A673 (cell line): ENCODE measurements at regions not wholly inside any gene's neighbourhood (a gene's known extent, or its start where the extent isn't known, plus 50 kb on each side); places are given as distances from the start of the nearest gene placed in this dataset.

Experiments used
- BruUV-seq: library from RNA; stranded (reverse); fragments of 400-500 nt; replicated peaks from 2 replicates; lab custom pipeline; 2021; lab: Mats Ljungman, UMichigan
- CTCF ChIA-PET: fragments of 300-600 bp; sonication (Branson Sonifier 250); formaldehyde crosslinking; loops from one replicate; lab custom pipeline; 2022; ENCODE audit warnings: antibody characterized with exemption; lab: Charles Lee
- POLR2A ChIA-PET: fragments of 300-600 bp; sonication (Branson Sonifier 250); formaldehyde crosslinking; loops from one replicate; lab custom pipeline; 2022; ENCODE audit warnings: antibody characterized with exemption; ENCODE audit not compliant: low non-redundant PET; lab: Charles Lee
- DNase-seq: peaks from one replicate; pipeline ENCODE4 v3.0.0-alpha.2; 2015; ENCODE audit warnings: low spot score
- H3K27ac ChIP-seq: fragments of 200-600 bp; sonication (generic); 2 replicates; pipeline ENCODE4 v1.5.1; 2016; ENCODE audit warnings: mixed run types, low read depth, mild to moderate bottlenecking, mixed read lengths, antibody characterized with exemption, low read length; ENCODE audit not compliant: poor library complexity, severe bottlenecking
- H3K27me3 ChIP-seq: fragments of 200-600 bp; sonication (generic); replicated peaks from 2 replicates; pipeline ENCODE4 v1.6.1; 2017; ENCODE audit warnings: mixed run types, low read depth, mild to moderate bottlenecking, mixed read lengths, antibody characterized with exemption, low read length; ENCODE audit not compliant: insufficient read depth, poor library complexity
- H3K36me3 ChIP-seq: fragments of 200-600 bp; sonication (generic); 2 replicates; pipeline ENCODE4 v1.6.1; 2016; ENCODE audit warnings: mixed run types, mild to moderate bottlenecking, mixed read lengths, antibody characterized with exemption, low read length; ENCODE audit not compliant: insufficient read depth, poor library complexity, severe bottlenecking
- H3K4me1 ChIP-seq: fragments of 200-600 bp; sonication (generic); 2 replicates; pipeline ENCODE4 v1.6.1; 2017; ENCODE audit warnings: mixed run types, mild to moderate bottlenecking, mixed read lengths, antibody characterized with exemption, low read length; ENCODE audit not compliant: insufficient read depth, poor library complexity, severe bottlenecking
- H3K4me3 ChIP-seq: fragments of 200-600 bp; sonication (generic); 2 replicates; pipeline ENCODE4 v1.5.1; 2016; ENCODE audit warnings: low read depth, mixed run types, mild to moderate bottlenecking, mixed read lengths, low read length; ENCODE audit not compliant: poor library complexity, severe bottlenecking
- H3K9me3 ChIP-seq: fragments of 200-600 bp; sonication (generic); 2 replicates; pipeline ENCODE4 v1.6.1; 2016; ENCODE audit warnings: mixed run types, low read depth, mild to moderate bottlenecking, mixed read lengths, antibody characterized with exemption, low read length; ENCODE audit not compliant: poor library complexity, severe bottlenecking
- CTCF ChIP-seq: fragments of 300-800, 200-600 bp; sonication (generic); conservative IDR thresholded peaks from 2 replicates; pipeline ENCODE4 v1.5.1; 2017; ENCODE audit warnings: low read depth, mild to moderate bottlenecking, antibody characterized with exemption, low read length, moderate library complexity, mixed read lengths
- EZH2 ChIP-seq: fragments of 200-600 bp; sonication (generic); IDR thresholded peaks from 2 replicates; pipeline ENCODE4 v1.6.1; 2017; ENCODE audit warnings: borderline replicate concordance, low read depth, mild to moderate bottlenecking, mixed read lengths, antibody characterized with exemption, low read length; ENCODE audit not compliant: poor library complexity, severe bottlenecking
- intact Hi-C: fragments of 100-400 bp; cut with micrococcal nuclease; formaldehyde crosslinking; loops from one replicate; pipeline ENCODE4 v1.10.0; 2022; ENCODE audit not compliant: unreplicated experiment

GRCh38 chr19:31562966-31563612 is 213.9 kb upstream of the TSHZ3 start:
- no peaks in the 10 kb centered on the region for H3K9me3 ChIP-seq
- POLR2A ChIA-PET = interaction anchor here (0.6 kb wide), 1 partner anchor 308 kb away, joined by 5 read pairs; no protein-coding TSS in a partner anchor
- intact Hi-C loops = no loop called here
- no TSS peak for BruUV-seq
- H3K4me1 ChIP-seq = no peaks in the 10 kb centered on the region
- no peak overlapping the region for H3K4me3 ChIP-seq
- H3K27me3 ChIP-seq = no peaks in the 10 kb centered on the region
- no peaks in the 10 kb centered on the region for H3K36me3 ChIP-seq
- H3K27ac ChIP-seq = no peak overlapping the region
- CTCF ChIA-PET = no interaction called here
- no peak for DNase-seq
- TF ChIP-seq EZH2 (no peak), CTCF (no peak)

- ChIA-PET CTCF (no interaction called here), POLR2A (no interaction called here)
- no peaks in the 10 kb centered on the region for H3K9me3 ChIP-seq
- BruUV-seq = no TSS peak
- no peak overlapping the region for H3K4me3 ChIP-seq
- no peak for DNase-seq
- no peak for TF ChIP-seq EZH2
- no peaks in the 10 kb centered on the region for H3K36me3 ChIP-seq
- H3K27ac ChIP-seq = no peak overlapping the region
- no peaks in the 10 kb centered on the region for H3K27me3 ChIP-seq
- no peaks in the 10 kb centered on the region for H3K4me1 ChIP-seq
- intact Hi-C loops = no loop called here
These were observed 218.5 kb upstream of the TSHZ3 start for GRCh38 chr19:31567776-31568175.

GRCh38 chr19:31568724-31569123 is 219.5 kb upstream of the TSHZ3 start:
- no peak for DNase-seq
- no peaks in the 10 kb centered on the region for H3K36me3 ChIP-seq
- H3K4me3 ChIP-seq = no peak overlapping the region
- POLR2A ChIA-PET = no interaction called here
- no TSS peak for BruUV-seq
- H3K9me3 ChIP-seq = no peaks in the 10 kb centered on the region
- TF ChIP-seq EZH2 (no peak), CTCF (no peak)
- no peaks in the 10 kb centered on the region for H3K27me3 ChIP-seq
- intact Hi-C loops = no loop called here
- CTCF ChIA-PET = no interaction called here
- H3K27ac ChIP-seq = no peak overlapping the region
- no peaks in the 10 kb centered on the region for H3K4me1 ChIP-seq

- no TSS peak for BruUV-seq
- TF ChIP-seq EZH2 (no peak), CTCF (no peak)
- intact Hi-C loops = no loop called here
- Histone ChIP-seq H3K4me3 (no peak overlapping the region), H3K27me3 (no peaks in the 10 kb centered on the region), H3K4me1 (no peaks in the 10 kb centered on the region), H3K36me3 (no peaks in the 10 kb centered on the region), H3K9me3 (no peaks in the 10 kb centered on the region), H3K27ac (no peak overlapping the region)
- POLR2A ChIA-PET = no interaction called here
- CTCF ChIA-PET = no interaction called here
- DNase-seq = no peak
These were observed 221.5 kb upstream of the TSHZ3 start for GRCh38 chr19:31570718-31571117.
